Left lung (tissue), 4 donors: ENCODE measurements at regions not wholly inside any gene's neighbourhood (a gene's known extent, or its start where the extent isn't known, plus 50 kb on each side); places are given as distances from the start of the nearest gene placed in this dataset.

Source experiments
- ATAC-seq: fragments of 200-7000 bp; cut with Tn5 transposase; one replicate; pipeline ENCODE4 v1.9.1; 2020; ENCODE audit warnings: moderate library complexity
- DNase-seq, 4 donors: peaks; one replicate each; pipeline ENCODE4 v3.0.0-alpha.2; 2013 to 2020
- H3K27ac ChIP-seq, 2 donors: fragments of 200-600 bp; sonication (generic) in 1 of 2; one replicate each; pipeline versions ENCODE4 v1.5.0 to v1.8.0; 2020 to 2021
- H3K27me3 ChIP-seq, 2 donors: fragments of 200-600 bp; sonication (generic) in 1 of 2; one replicate each; pipeline versions ENCODE4 v1.5.0 to v1.8.0; 2020 to 2021
- H3K36me3 ChIP-seq, 2 donors: fragments of 200-600 bp; sonication (generic) in 1 of 2; one replicate each; pipeline versions ENCODE4 v1.5.0 to v1.8.0; 2020 to 2021
- H3K4me1 ChIP-seq, 2 donors: fragments of 200-600 bp; one replicate each; pipeline ENCODE4 v1.8.0; 2021
- H3K4me3 ChIP-seq, 2 donors: fragments of 200-600 bp; sonication (generic) in 1 of 2; one replicate each; pipeline versions ENCODE4 v1.5.0 to v1.8.0; 2020 to 2021; ENCODE audit warnings: mild to moderate bottlenecking in 1 of 2
- H3K9me3 ChIP-seq, 2 donors: fragments of 200-600 bp; sonication (generic) in 1 of 2; one replicate each; pipeline versions ENCODE4 v1.5.0 to v1.8.0; 2020 to 2021
- intact Hi-C, 2 donors: fragments of 100-400 bp; cut with DNase I; formaldehyde crosslinking; loops; one replicate each; pipeline versions ENCODE4 v1.11.2 to v1.14.2; 2022
- TF ChIP-seq, protein P1 (sequence below), 2 donors: fragments of 200-600 bp; sonication (generic) in 1 of 2; IDR thresholded peaks; one replicate each; pipeline versions ENCODE4 v1.5.0 to v1.8.0; 2021; ENCODE audit warnings: antibody characterized with exemption in 2 of 2
- donor health status: DM: no; HTN: yes; CAD: no.
- donor health status: DM: no; HTN: no; CAD: no.

DNA sequence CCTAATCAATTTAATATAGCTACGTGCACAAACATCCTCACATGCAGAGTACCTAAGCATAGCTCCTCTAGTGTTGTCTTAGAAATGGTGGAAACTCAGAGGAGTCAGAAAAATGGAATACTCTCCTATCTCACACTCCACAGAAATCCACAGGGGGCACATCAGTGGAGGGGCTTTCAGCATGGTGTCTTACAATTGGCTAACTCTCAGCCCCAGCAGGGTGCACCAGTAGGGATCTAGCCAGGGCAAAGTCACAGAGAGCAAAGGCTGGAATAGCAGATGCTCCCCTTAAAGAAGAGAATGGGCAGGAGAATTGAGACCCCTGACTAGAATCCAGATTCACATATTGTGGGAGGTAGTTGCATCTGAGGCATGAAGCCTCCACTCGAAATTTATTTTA, 135.7 kb downstream of the MAIP1 start:
- DNase-seq, result no peak
- no peaks in the 10 kb centered on the region for H3K9me3 ChIP-seq
- intact Hi-C loops, result no loop called here
- H3K4me1 ChIP-seq, result no peaks in the 10 kb centered on the region
- H3K27me3 ChIP-seq, result no peaks in the 10 kb centered on the region
- no peak overlapping the region for H3K27ac ChIP-seq
- ATAC-seq, result no peak
- H3K36me3 ChIP-seq, result no peaks in the 10 kb centered on the region
- TF ChIP-seq, protein P1, sequence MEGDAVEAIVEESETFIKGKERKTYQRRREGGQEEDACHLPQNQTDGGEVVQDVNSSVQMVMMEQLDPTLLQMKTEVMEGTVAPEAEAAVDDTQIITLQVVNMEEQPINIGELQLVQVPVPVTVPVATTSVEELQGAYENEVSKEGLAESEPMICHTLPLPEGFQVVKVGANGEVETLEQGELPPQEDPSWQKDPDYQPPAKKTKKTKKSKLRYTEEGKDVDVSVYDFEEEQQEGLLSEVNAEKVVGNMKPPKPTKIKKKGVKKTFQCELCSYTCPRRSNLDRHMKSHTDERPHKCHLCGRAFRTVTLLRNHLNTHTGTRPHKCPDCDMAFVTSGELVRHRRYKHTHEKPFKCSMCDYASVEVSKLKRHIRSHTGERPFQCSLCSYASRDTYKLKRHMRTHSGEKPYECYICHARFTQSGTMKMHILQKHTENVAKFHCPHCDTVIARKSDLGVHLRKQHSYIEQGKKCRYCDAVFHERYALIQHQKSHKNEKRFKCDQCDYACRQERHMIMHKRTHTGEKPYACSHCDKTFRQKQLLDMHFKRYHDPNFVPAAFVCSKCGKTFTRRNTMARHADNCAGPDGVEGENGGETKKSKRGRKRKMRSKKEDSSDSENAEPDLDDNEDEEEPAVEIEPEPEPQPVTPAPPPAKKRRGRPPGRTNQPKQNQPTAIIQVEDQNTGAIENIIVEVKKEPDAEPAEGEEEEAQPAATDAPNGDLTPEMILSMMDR (IDR thresholded peaks at IDR 0.05), result no peak
- no peak overlapping the region for H3K4me3 ChIP-seq

GRCh38 chr2:200092235-200092634, 136.9 kb downstream of the MAIP1 start:
- Histone ChIP-seq H3K4me3 (no peak overlapping the region), H3K9me3 (no peaks in the 10 kb centered on the region), H3K4me1 (no peaks in the 10 kb centered on the region), H3K27ac (no peak overlapping the region), H3K27me3 (no peaks in the 10 kb centered on the region), H3K36me3 (no peaks in the 10 kb centered on the region)
- TF ChIP-seq, protein P1 (IDR thresholded peaks at IDR 0.05), result no peak
- DNase-seq (no peak), ATAC-seq (no peak)
- intact Hi-C loops, result no loop called here

DNA sequence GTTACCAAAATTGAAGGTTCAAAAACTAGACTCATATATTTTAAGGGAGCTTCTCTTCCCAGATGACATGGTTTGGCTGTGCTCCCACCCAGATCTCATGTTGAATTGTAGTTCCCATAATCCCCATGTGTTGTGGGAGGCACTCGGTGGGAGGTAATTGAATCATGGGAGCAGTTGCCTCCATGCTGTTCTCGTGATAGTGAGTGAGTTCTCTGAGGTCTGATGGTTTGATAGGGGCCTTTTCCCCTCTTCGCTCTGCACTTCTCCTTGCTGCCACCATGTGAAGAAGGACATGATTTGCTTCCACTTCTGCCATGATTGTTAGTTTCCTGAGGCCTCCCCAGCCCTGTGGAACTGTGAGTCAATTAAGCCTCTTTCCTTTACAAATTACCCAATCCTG, 140.1 kb downstream of the MAIP1 start:
- intact Hi-C loops, result no loop called here
- H3K27me3 ChIP-seq, result no peaks in the 10 kb centered on the region
- no peaks in the 10 kb centered on the region for H3K36me3 ChIP-seq
- ATAC-seq, result no peak
- H3K4me1 ChIP-seq, result no peaks in the 10 kb centered on the region
- H3K27ac ChIP-seq, result no peak overlapping the region
- TF ChIP-seq, protein P1 (IDR thresholded peaks at IDR 0.05), result no peak
- DNase-seq, result no peak
- no peaks in the 10 kb centered on the region for H3K9me3 ChIP-seq
- no peak overlapping the region for H3K4me3 ChIP-seq

GRCh38 chr2:200099256-200099655, 143.9 kb downstream of the MAIP1 start:
- intact Hi-C loops, result no loop called here
- Histone ChIP-seq H3K27me3 (no peaks in the 10 kb centered on the region), H3K27ac (no peak overlapping the region), H3K36me3 (no peaks in the 10 kb centered on the region), H3K4me1 (no peaks in the 10 kb centered on the region), H3K9me3 (no peaks in the 10 kb centered on the region), H3K4me3 (no peak overlapping the region)
- TF ChIP-seq, protein P1 (IDR thresholded peaks at IDR 0.05), result no peak
- DNase-seq (no peak), ATAC-seq (no peak)

- Histone ChIP-seq H3K27me3 (no peaks in the 10 kb centered on the region), H3K4me3 (no peak overlapping the region)
- intact Hi-C loops, result no loop called here
These were observed 144.6 kb downstream of the MAIP1 start for GRCh38 chr2:200100027-200100426.

More at GRCh38 chr2:200100027-200100426, 144.6 kb downstream of the MAIP1 start:
- Histone ChIP-seq H3K4me1 (no peaks in the 10 kb centered on the region), H3K9me3 (no peaks in the 10 kb centered on the region), H3K27ac (no peak overlapping the region), H3K36me3 (no peaks in the 10 kb centered on the region)
- TF ChIP-seq, protein P1 (IDR thresholded peaks at IDR 0.05), result no peak
- ATAC-seq, result no peak
- DNase-seq, result no peak
